ENCODE measurements at regions not wholly inside any gene's neighbourhood (a gene's known extent, or its start where the extent isn't known, plus 50 kb on each side); places are given as distances from the start of the nearest gene placed in this dataset.
"Not testable (repeated sequence)": the region's sequence is repeated elsewhere in the genome, so short reads cannot be mapped to it uniquely, and the experiment has no call there.

GRCh38 chr21:28877318-28877884 lies 115.3 kb downstream of the LTN1 start:
- no peak for DNase-seq (ENCODE audit: low spot score)

DNA sequence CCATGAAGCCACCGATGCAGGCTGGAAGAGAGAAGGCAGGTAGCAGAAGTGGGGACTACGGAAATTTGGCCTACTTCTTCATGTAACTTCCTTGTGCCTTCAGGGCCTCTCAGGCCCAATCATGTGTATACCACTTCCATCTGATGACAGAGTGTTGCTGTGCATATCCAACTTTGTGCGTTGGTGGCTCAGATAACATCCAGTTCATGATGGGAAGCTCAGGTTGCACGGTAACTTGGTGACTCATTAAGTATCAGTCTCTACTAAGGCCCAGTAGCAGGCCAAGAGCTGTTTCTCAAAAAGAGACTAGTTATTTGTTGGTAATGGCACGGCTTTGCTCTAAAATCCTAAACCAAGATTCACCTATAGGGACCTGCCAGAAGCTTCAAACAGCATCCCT lies 117.6 kb downstream of the LTN1 start:
- no peak for DNase-seq (ENCODE audit: low spot score)

DNA sequence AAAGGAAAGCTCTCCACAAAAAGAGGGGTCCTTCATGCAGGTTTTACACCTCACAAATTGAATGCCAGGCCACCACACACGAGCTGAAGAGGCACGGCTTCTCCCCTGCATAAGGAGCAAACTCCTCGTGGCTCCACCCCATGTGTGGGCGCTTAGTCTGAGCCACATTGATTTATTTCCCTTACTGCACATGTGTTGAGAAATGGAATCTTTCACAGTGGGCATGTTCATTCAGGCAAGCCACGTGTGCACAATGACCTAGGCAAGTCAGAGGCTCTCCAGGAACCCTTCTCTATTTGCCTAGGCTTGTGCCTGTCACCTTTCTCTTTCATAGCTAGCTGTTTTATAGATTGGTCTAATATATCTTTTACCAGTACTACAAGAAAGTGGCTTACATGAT lies 120.5 kb downstream of the LTN1 start:
- DNase-seq (ENCODE audit: low spot score): no peak

DNA sequence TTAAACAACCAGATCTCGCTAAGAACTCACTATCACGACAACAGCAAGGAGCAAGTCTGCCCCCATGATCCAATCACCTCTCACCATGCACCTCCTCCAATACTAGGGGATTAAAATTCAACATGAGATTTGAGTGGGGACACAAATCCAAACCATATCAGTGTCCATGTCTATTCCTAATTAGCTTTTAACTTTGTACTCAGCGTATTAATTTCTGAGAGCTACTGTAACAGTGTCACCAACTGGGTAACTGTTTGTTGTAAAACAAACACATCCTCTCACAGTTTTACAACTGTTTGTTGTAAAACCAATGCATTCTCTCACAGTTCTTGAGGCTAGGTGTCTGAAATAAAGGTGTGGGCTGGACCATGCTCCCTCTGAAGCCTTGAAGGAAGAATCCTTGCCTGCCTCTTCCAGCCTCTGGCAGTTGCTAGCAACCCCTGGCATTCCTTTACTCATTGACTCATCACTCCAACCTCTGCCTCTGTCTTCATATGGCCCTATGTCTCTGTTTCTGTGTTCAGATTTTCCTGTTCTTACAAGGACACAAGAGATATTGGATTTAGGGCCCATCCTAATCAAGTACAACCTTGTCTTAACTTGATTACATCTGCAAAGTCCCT lies 121.2 kb downstream of the LTN1 start:
- no peak for DNase-seq (ENCODE audit: low spot score)

GRCh38 chr21:28867401-28867800 lies 125.3 kb downstream of the LTN1 start:
- peak; percentile 12 for DNase-seq (ENCODE audit: low spot score)

GRCh38 chr21:28865488-28866186 lies 127.0 kb downstream of the LTN1 start:
- no peak for DNase-seq (ENCODE audit: low spot score)

DNA sequence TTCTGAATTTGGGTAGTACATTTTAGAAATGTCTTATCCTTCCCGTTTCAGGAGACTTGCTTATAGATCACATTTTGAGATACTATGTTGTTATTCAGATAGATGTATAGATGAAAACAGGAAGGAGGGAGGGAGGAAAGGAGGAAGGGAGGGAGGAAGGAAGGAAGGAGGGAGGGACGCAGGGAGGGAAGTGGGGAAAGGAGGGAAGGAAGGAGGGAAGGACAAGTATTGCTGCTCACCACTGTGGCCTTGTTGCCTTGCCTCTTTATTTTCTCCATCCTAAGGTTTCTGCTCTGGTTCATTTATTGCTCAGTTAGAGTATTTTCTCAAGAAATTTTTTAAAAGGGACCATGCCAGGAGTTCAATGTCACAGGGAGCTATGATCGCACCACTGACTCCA lies 134.3 kb downstream of the LTN1 start:
- DNase-seq (ENCODE audit: low spot score): no peak

DNA sequence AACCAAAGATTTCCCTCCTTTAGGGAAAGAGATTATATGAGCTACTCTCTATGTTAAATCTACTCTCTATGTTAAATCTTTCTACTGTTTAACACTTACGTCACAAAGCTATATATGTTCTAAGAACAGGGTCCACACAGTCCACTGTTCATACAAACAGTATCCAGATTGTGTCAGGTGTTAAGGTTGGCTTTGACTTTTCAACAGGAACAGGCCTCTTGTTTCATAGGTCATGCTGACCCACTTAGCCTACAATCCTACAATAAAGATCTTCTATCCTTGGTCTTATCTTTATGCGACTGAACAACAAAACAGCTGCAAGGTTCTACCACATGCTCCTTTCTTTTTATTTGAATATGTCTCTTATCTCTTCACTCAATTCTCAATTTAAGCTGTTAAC lies 134.9 kb downstream of the LTN1 start:
- DNase-seq (ENCODE audit: low spot score): no peak

DNA sequence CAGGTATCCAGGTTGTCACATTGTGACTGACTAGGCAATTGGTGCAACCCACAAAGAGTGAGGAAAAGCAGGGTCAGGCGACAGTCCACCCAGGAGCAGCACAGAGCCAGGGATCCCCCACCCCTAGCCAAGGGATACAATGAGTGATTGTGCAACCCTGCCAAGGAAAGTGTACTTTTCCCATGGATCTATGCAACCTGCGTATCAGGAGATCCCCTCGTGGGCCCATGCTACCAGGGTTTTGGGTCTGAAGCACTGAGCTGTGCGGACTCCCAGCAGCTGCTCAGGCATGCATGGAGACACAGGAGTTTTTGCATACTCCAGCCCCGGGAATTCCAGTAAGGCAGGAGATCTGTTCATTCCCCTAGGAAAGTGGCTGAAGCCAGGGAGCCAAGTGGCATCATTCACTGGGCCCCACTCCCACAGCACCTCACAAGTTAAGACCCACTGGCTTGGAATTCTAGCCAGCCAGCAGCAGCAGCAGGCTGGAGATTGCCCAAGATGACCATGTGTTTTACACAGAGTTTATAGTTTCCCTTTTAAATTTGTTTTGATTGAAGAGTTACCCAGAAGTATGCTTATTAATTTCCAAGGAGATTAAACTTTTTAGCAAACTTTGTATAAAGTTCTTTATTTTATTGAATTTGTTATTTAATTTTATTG lies 136.0 kb downstream of the LTN1 start:
- DNase-seq (ENCODE audit: low spot score): no peak

DNA sequence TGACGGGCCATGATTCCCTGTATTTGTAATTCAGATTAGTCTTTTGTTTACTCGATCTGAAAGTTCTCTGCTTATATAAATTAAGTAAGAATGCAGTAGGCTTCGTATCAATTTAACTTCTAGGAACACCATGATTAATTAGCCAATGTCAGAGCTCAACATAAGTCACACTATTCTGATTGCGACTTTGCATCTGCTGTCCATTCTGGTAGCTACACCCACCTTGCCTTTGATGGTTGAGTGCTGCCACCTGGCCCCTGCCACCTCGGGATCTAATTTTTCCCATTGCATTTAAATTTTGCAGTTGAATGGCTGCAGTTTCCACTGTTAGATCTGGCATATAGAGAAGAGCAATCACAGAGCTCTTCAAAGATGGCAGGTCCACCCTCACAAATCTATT lies 140.0 kb downstream of the LTN1 start:
- DNase-seq (ENCODE audit: low spot score): no peak

DNA sequence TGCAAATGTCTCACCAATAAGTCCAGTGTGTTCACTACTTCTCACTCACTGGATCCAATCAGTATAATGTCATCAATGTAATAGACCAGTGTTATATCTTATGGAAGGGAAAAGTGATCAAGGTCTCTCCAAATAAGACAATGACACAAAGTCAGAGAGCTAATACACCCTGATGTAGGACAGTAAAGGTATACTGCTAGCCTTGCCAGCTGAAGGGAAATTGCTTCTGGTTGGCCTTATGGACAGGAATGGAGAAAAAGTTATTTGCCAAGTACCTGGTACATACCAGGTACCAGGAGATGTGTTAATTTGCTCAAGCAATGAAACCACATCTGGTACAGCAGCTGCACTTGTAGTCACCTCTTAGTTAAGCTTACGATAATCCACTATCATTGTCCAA lies 141.0 kb downstream of the LTN1 start:
- no peak for DNase-seq (ENCODE audit: low spot score)

- not testable (repeated sequence) for DNase-seq (ENCODE audit: low spot score)
These were observed 153.4 kb downstream of the LTN1 start for GRCh38 chr21:28839237-28839636.

DNA sequence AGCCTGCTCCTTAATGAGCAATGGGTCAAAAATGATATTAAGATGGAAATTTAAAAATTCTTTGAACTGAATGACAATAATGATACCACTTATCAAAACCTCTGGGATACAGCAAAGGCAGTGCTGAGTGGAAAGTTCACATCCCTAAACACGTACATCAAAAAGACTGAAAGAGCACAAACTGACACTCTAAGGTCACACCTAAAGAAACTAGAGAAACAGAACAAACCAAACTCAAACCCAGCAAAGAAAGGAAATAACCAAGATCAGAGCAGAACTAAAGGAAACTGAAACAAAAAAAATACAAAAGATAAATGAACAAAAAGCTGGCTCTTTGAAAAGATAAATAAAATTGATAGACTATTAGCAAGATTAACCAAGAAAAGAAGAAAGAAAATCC lies 155.3 kb downstream of the LTN1 start:
- not testable (repeated sequence) for DNase-seq (ENCODE audit: low spot score)

GRCh38 chr21:28836588-28836987 lies 156.1 kb downstream of the LTN1 start:
- DNase-seq (ENCODE audit: low spot score): not testable (repeated sequence)

- DNase-seq (ENCODE audit: low spot score): no peak
These were observed 158.1 kb downstream of the LTN1 start for GRCh38 chr21:28834335-28835238.

- DNase-seq (ENCODE audit: low spot score): no peak
These were observed 159.1 kb downstream of the LTN1 start for GRCh38 chr21:28833609-28834008.

DNA sequence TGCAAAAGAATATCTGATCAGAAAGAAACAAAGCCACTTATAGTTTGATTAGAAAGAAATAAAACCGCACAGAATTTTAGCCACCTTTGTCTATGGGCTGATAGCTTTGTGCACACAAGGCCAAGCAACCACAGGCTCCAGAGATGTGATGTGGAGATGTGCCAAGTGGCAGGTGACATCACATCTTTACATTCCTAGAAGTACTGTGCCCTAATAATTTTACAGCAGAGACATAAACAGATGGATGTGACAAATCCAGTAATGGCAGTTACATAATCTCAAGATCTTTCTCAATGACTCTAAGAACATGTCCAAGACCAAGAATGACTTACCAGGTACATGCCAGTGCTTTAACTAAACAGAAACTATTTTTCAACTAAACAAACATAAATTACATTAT lies 159.5 kb downstream of the LTN1 start:
- DNase-seq (ENCODE audit: low spot score): peak; percentile 8

GRCh38 chr21:28832715-28833061 lies 160.0 kb downstream of the LTN1 start:
- DNase-seq (ENCODE audit: low spot score): no peak

GRCh38 chr21:28832013-28832714 lies 160.5 kb downstream of the LTN1 start:
- peak; percentile 17 for DNase-seq (ENCODE audit: low spot score)

- no peak for DNase-seq (ENCODE audit: low spot score)
These were observed 163.7 kb downstream of the LTN1 start for GRCh38 chr21:28828981-28829380.

DNA sequence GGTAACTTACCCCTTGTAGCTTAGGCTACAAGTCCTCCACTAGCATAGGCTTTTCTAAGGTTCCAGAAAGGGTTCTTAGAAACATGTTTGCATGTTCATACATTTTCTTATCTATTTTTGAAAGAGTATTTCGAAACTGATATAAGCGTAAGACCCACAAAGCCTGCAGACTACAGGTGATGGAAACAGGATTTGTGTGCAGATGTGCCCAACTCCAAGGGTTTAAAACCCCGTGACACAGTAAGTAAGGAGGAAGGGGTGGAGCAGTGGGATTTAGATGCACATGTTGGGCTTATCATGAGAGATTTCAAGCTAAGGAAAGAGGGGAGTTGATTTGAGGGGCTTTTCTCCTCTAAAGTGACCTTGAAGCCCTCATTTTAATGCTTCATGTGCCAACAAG lies 164.7 kb downstream of the LTN1 start:
- DNase-seq (ENCODE audit: low spot score): no peak

DNA sequence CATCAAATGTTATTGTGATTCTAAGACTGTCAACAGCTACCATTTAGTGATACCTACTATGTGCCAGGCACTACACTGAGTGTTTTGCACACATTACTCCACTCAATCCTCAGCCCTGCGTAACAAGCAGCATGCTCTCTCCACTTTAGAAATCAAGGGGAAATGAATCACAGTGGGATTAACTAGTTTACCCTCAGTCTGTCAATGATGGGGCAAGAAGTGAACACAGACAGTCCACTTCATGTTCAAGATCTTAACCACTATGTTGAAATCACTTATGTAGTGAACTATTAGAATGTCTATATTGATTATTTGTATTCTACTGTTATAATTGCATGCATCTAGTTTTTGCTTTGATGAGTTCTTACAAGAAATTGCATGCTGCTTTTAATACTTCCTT lies 165.3 kb downstream of the LTN1 start:
- DNase-seq (ENCODE audit: low spot score): no peak

All from RKO (cell line).